ENCODE measurements at regions not wholly inside any gene's neighbourhood (a gene's known extent, or its start where the extent isn't known, plus 50 kb on each side); places are given as distances from the start of the nearest gene placed in this dataset.

DNA sequence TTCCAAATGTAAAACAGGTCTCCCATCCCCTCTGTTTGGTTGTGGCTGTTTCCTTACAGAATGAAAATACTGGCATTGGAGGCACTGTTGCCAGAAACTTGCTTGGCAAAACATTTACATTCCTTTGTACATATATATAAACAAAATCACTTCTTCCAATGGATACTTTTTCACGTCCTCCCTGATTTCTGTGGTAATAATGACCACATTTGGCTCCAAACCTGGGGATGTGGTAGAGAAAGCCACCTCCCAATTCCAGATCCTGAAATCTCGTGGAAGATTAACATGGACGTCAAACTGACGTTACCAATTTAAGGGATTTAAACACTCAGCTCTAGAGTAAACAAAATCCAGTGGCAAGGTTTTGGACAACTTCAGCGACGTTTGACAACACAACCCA lies 370.8 kb upstream of the ZFHX3 start:
- Histone ChIP-seq H3K36me3 (ENCODE audit: control insufficient read depth in 4 of 4, insufficient read depth in 4 of 4, low read length in 3 of 4) (no peaks in the 10 kb centered on the region), H3K27ac (ENCODE audit: insufficient read depth in 1 of 2, low read depth in 1 of 2, low read length in 2 of 2, poor library complexity in 1 of 2, severe bottlenecking in 2 of 2) (no peak overlapping the region), H3K4me1 (ENCODE audit: control extremely low read depth in 1 of 4, control insufficient read depth in 4 of 4, insufficient read depth in 4 of 4, low read length in 3 of 4) (no peaks in the 10 kb centered on the region), H3K9me3 (ENCODE audit: control extremely low read depth in 1 of 5, control insufficient read depth in 4 of 5, insufficient read depth in 2 of 5, low read depth in 1 of 5, low read length in 4 of 5) (no peaks in the 10 kb centered on the region), H3K27me3 (replicated peaks in 2 of 5; ENCODE audit: control insufficient read depth in 4 of 5, insufficient read depth in 5 of 5, low read length in 4 of 5) (peaks cover 0 to 2% (median 0%) of the 10 kb centered on the region in 5 experiments), H3K4me3 (ENCODE audit: control insufficient read depth in 1 of 7, extremely low read depth in 1 of 7, insufficient read depth in 4 of 7, low read depth in 2 of 7, low read length in 6 of 7) (no peak overlapping the region)
- ChIA-PET CTCF (interaction anchor here (0.9 kb wide), 1 partner anchor 67 kb away, joined by 3 read pairs; no protein-coding TSS in a partner anchor), POLR2A (interaction anchor here (0.5 to 0.7 kb wide), 2 partner anchors 10 to 206 kb away, joined by 5 to 7 read pairs; no protein-coding TSS in a partner anchor)
- WGBS (ENCODE audit: insufficient coverage): 84% methylated on average over 6 of the region's 6 CpGs
- no peak for DNase-seq

DNA sequence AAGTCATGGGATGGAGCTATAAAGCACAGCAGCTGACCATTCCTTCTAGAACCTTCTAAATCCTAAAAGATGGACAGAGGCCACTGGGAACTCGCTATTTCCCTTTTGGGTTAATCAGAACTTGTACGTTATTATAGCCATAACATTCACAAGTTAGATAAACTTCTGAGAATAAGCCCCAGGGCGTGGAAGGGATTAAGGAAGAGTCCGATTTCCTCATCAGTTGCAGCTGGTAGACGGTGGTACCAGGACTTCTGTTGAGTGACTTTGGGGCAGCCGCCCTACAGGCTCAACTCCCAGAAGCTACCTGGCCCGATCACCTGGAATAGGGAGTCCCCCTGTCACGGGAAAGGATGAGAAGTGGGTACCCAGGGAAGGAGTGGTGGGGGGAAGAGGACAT lies 370.1 kb upstream of the ZFHX3 start:
- ChIA-PET CTCF (no interaction called here), POLR2A (interaction anchor here (0.5 kb wide), 1 partner anchor 207 kb away, joined by 5 read pairs; no protein-coding TSS in a partner anchor)
- 86% methylated on average over 6 of the region's 8 CpGs for WGBS (ENCODE audit: insufficient coverage)
- H3K27me3 ChIP-seq (replicated peaks in 2 of 5; ENCODE audit: control insufficient read depth in 4 of 5, insufficient read depth in 5 of 5, low read length in 4 of 5): peaks cover 0 to 2% (median 0%) of the 10 kb centered on the region in 5 experiments
- no peak overlapping the region for H3K27ac ChIP-seq (ENCODE audit: insufficient read depth in 1 of 2, low read depth in 1 of 2, low read length in 2 of 2, poor library complexity in 1 of 2, severe bottlenecking in 2 of 2)
- no peaks in the 10 kb centered on the region for H3K9me3 ChIP-seq (ENCODE audit: control extremely low read depth in 1 of 5, control insufficient read depth in 4 of 5, insufficient read depth in 2 of 5, low read depth in 1 of 5, low read length in 4 of 5)
- H3K36me3 ChIP-seq (ENCODE audit: control insufficient read depth in 4 of 4, insufficient read depth in 4 of 4, low read length in 3 of 4): no peaks in the 10 kb centered on the region
- no peak overlapping the region for H3K4me3 ChIP-seq (ENCODE audit: control insufficient read depth in 1 of 7, extremely low read depth in 1 of 7, insufficient read depth in 4 of 7, low read depth in 2 of 7, low read length in 6 of 7)
- no peak for DNase-seq
- H3K4me1 ChIP-seq (ENCODE audit: control extremely low read depth in 1 of 4, control insufficient read depth in 4 of 4, insufficient read depth in 4 of 4, low read length in 3 of 4): no peaks in the 10 kb centered on the region

GRCh38 chr16:73415286-73415685 lies 367.4 kb upstream of the ZFHX3 start:
- no peak overlapping the region for H3K27ac ChIP-seq (ENCODE audit: insufficient read depth in 1 of 2, low read depth in 1 of 2, low read length in 2 of 2, poor library complexity in 1 of 2, severe bottlenecking in 2 of 2)
- H3K36me3 ChIP-seq (ENCODE audit: control insufficient read depth in 4 of 4, insufficient read depth in 4 of 4, low read length in 3 of 4): no peaks in the 10 kb centered on the region
- H3K4me1 ChIP-seq (ENCODE audit: control extremely low read depth in 1 of 4, control insufficient read depth in 4 of 4, insufficient read depth in 4 of 4, low read length in 3 of 4): no peaks in the 10 kb centered on the region
- no peak for DNase-seq
- POLR2A ChIA-PET: no interaction called here
- CTCF ChIA-PET: no interaction called here
- no peaks in the 10 kb centered on the region for H3K9me3 ChIP-seq (ENCODE audit: control extremely low read depth in 1 of 5, control insufficient read depth in 4 of 5, insufficient read depth in 2 of 5, low read depth in 1 of 5, low read length in 4 of 5)
- peaks cover 0 to 2% (median 0%) of the 10 kb centered on the region in 5 experiments for H3K27me3 ChIP-seq (replicated peaks in 2 of 5; ENCODE audit: control insufficient read depth in 4 of 5, insufficient read depth in 5 of 5, low read length in 4 of 5)
- WGBS (ENCODE audit: insufficient coverage): 100% methylated on average over 1 of the region's 1 CpG
- no peak overlapping the region for H3K4me3 ChIP-seq (ENCODE audit: control insufficient read depth in 1 of 7, extremely low read depth in 1 of 7, insufficient read depth in 4 of 7, low read depth in 2 of 7, low read length in 6 of 7)

DNA sequence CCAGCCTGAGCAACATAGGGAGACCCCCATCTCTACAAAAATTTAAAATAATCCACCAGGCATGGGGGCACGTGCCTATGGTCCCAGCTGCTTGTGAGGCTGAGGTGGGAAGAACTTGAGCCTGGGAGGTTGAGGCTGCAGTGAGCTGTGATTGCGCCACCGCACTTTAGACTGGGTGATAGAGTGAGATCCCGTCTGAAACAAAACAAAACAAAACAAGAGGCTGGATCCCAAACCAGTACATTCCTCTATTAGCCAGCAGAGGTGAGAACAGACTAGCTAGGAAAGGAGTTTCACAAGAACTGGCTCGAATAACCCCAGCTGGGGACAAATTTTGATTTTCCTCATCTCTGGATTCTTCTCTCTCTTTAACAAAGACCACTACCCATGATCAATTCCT lies 366.7 kb upstream of the ZFHX3 start:
- Histone ChIP-seq H3K9me3 (ENCODE audit: control extremely low read depth in 1 of 5, control insufficient read depth in 4 of 5, insufficient read depth in 2 of 5, low read depth in 1 of 5, low read length in 4 of 5) (no peaks in the 10 kb centered on the region), H3K27me3 (replicated peaks in 2 of 5; ENCODE audit: control insufficient read depth in 4 of 5, insufficient read depth in 5 of 5, low read length in 4 of 5) (peaks cover 0 to 2% (median 0%) of the 10 kb centered on the region in 5 experiments), H3K27ac (ENCODE audit: insufficient read depth in 1 of 2, low read depth in 1 of 2, low read length in 2 of 2, poor library complexity in 1 of 2, severe bottlenecking in 2 of 2) (no peak overlapping the region), H3K4me3 (ENCODE audit: control insufficient read depth in 1 of 7, extremely low read depth in 1 of 7, insufficient read depth in 4 of 7, low read depth in 2 of 7, low read length in 6 of 7) (no peak overlapping the region), H3K36me3 (ENCODE audit: control insufficient read depth in 4 of 4, insufficient read depth in 4 of 4, low read length in 3 of 4) (no peaks in the 10 kb centered on the region), H3K4me1 (ENCODE audit: control extremely low read depth in 1 of 4, control insufficient read depth in 4 of 4, insufficient read depth in 4 of 4, low read length in 3 of 4) (no peaks in the 10 kb centered on the region)
- ChIA-PET CTCF (no interaction called here), POLR2A (no interaction called here)
- WGBS (ENCODE audit: insufficient coverage): 81% methylated on average over 2 of the region's 5 CpGs
- DNase-seq: no peak

DNA sequence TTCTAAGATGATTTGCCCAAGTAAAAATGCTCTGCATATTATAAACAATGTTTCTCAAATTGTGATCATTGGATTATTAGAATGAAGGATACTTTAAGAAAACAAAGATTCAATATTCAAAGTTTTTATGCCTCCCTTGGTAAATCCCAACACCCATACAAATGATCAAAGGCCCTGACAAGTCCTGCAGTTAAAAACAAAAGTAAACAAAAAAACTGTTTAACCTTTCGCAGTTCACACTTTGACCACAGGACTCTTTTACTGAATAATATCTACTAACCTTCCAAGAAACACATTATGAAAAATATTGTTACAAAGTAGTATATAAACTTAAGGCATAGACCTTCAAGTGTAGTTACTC lies 365.9 kb upstream of the ZFHX3 start:
- CTCF ChIA-PET: no interaction called here
- DNase-seq: no peak
- Histone ChIP-seq H3K9me3 (ENCODE audit: control extremely low read depth in 1 of 5, control insufficient read depth in 4 of 5, insufficient read depth in 2 of 5, low read depth in 1 of 5, low read length in 4 of 5) (no peaks in the 10 kb centered on the region), H3K4me1 (ENCODE audit: control extremely low read depth in 1 of 4, control insufficient read depth in 4 of 4, insufficient read depth in 4 of 4, low read length in 3 of 4) (no peaks in the 10 kb centered on the region), H3K36me3 (ENCODE audit: control insufficient read depth in 4 of 4, insufficient read depth in 4 of 4, low read length in 3 of 4) (no peaks in the 10 kb centered on the region), H3K27me3 (replicated peaks in 2 of 5; ENCODE audit: control insufficient read depth in 4 of 5, insufficient read depth in 5 of 5, low read length in 4 of 5) (peaks cover 0 to 2% (median 0%) of the 10 kb centered on the region in 5 experiments), H3K4me3 (ENCODE audit: control insufficient read depth in 1 of 7, extremely low read depth in 1 of 7, insufficient read depth in 4 of 7, low read depth in 2 of 7, low read length in 6 of 7) (no peak overlapping the region), H3K27ac (ENCODE audit: insufficient read depth in 1 of 2, low read depth in 1 of 2, low read length in 2 of 2, poor library complexity in 1 of 2, severe bottlenecking in 2 of 2) (no peak overlapping the region)
- WGBS (ENCODE audit: insufficient coverage): no CpG with 5 or more reads among the region's 1 CpG
- POLR2A ChIA-PET: no interaction called here

GRCh38 chr16:73413091-73413829 lies 365.3 kb upstream of the ZFHX3 start:
- Histone ChIP-seq H3K4me3 (ENCODE audit: control insufficient read depth in 1 of 7, extremely low read depth in 1 of 7, insufficient read depth in 4 of 7, low read depth in 2 of 7, low read length in 6 of 7) (no peak overlapping the region), H3K36me3 (ENCODE audit: control insufficient read depth in 4 of 4, insufficient read depth in 4 of 4, low read length in 3 of 4) (no peaks in the 10 kb centered on the region), H3K4me1 (ENCODE audit: control extremely low read depth in 1 of 4, control insufficient read depth in 4 of 4, insufficient read depth in 4 of 4, low read length in 3 of 4) (no peaks in the 10 kb centered on the region), H3K9me3 (ENCODE audit: control extremely low read depth in 1 of 5, control insufficient read depth in 4 of 5, insufficient read depth in 2 of 5, low read depth in 1 of 5, low read length in 4 of 5) (no peaks in the 10 kb centered on the region), H3K27me3 (replicated peaks in 2 of 5; ENCODE audit: control insufficient read depth in 4 of 5, insufficient read depth in 5 of 5, low read length in 4 of 5) (peaks cover 0 to 4% (median 0%) of the 10 kb centered on the region in 5 experiments), H3K27ac (ENCODE audit: insufficient read depth in 1 of 2, low read depth in 1 of 2, low read length in 2 of 2, poor library complexity in 1 of 2, severe bottlenecking in 2 of 2) (no peak overlapping the region)
- ChIA-PET CTCF (no interaction called here), POLR2A (no interaction called here)
- no peak for DNase-seq
- WGBS (ENCODE audit: insufficient coverage): 93% methylated on average over 4 of the region's 6 CpGs

GRCh38 chr16:73412416-73412815 lies 364.5 kb upstream of the ZFHX3 start:
- peaks cover 0 to 4% (median 0%) of the 10 kb centered on the region in 5 experiments for H3K27me3 ChIP-seq (replicated peaks in 2 of 5; ENCODE audit: control insufficient read depth in 4 of 5, insufficient read depth in 5 of 5, low read length in 4 of 5)
- H3K4me3 ChIP-seq (ENCODE audit: control insufficient read depth in 1 of 7, extremely low read depth in 1 of 7, insufficient read depth in 4 of 7, low read depth in 2 of 7, low read length in 6 of 7): no peak overlapping the region
- 94% methylated on average over 5 of the region's 7 CpGs for WGBS (ENCODE audit: insufficient coverage)
- H3K27ac ChIP-seq (ENCODE audit: insufficient read depth in 1 of 2, low read depth in 1 of 2, low read length in 2 of 2, poor library complexity in 1 of 2, severe bottlenecking in 2 of 2): no peak overlapping the region
- DNase-seq: no peak
- ChIA-PET CTCF (no interaction called here), POLR2A (no interaction called here)
- H3K36me3 ChIP-seq (ENCODE audit: control insufficient read depth in 4 of 4, insufficient read depth in 4 of 4, low read length in 3 of 4): no peaks in the 10 kb centered on the region
- H3K9me3 ChIP-seq (ENCODE audit: control extremely low read depth in 1 of 5, control insufficient read depth in 4 of 5, insufficient read depth in 2 of 5, low read depth in 1 of 5, low read length in 4 of 5): no peaks in the 10 kb centered on the region
- no peaks in the 10 kb centered on the region for H3K4me1 ChIP-seq (ENCODE audit: control extremely low read depth in 1 of 4, control insufficient read depth in 4 of 4, insufficient read depth in 4 of 4, low read length in 3 of 4)

All from common myeloid progenitor, CD34-positive (primary cell).